ENCODE measurements at regions not wholly inside any gene's neighbourhood (a gene's known extent, or its start where the extent isn't known, plus 50 kb on each side); places are given as distances from the start of the nearest gene placed in this dataset.

DNA sequence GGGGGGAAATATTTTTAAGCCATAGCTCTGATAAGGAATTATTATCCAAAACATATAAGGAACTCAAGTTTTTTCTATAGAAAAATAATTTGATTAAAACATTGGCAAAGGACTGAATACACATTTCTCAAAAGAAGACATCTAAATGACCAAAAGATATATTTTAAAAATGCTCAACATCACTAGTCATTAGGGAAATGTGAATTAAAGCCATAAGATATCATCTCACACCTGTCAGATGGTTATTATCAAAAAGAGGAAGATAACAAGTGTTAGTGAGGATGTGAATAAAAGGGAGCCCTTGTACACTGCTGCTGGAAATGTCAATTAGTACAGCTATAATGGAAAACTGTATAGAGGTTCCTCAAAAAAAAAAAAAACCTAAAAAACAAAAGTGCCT lies 425.0 kb downstream of the DYNC2H1 start (continued):
- no peak for TF ChIP-seq SUPT20H (IDR thresholded peaks at IDR 0.05; ENCODE audit: borderline replicate concordance, control insufficient read depth, low read depth, low read length)
- TF ChIP-seq ZNF24 (IDR thresholded peaks at IDR 0.05) = no peak
- TF ChIP-seq, protein P1, sequence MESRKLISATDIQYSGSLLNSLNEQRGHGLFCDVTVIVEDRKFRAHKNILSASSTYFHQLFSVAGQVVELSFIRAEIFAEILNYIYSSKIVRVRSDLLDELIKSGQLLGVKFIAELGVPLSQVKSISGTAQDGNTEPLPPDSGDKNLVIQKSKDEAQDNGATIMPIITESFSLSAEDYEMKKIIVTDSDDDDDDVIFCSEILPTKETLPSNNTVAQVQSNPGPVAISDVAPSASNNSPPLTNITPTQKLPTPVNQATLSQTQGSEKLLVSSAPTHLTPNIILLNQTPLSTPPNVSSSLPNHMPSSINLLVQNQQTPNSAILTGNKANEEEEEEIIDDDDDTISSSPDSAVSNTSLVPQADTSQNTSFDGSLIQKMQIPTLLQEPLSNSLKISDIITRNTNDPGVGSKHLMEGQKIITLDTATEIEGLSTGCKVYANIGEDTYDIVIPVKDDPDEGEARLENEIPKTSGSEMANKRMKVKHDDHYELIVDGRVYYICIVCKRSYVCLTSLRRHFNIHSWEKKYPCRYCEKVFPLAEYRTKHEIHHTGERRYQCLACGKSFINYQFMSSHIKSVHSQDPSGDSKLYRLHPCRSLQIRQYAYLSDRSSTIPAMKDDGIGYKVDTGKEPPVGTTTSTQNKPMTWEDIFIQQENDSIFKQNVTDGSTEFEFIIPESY (IDR thresholded peaks at IDR 0.05) = no peak
- TF ChIP-seq CHD1 (IDR thresholded peaks at IDR 0.05; ENCODE audit: low read depth, low read length) = no peak

DNA sequence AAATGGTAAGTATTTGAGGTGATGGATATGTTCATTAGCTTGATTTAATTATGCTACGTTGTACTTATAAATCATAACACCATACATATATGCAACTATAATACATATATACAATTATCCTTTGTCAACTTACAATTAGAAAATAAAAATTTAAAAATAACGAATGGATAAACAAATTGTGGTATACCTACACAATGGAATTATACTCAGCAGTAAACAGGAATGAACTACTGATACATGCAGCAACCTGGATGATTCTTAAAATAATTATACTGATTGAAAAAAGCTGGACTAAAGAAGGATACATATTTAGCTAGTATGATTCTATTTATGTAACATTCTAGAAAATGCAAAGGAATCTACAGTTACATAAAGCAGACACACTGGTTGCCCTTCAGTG lies 425.7 kb downstream of the DYNC2H1 start:
- ChIA-PET SMC1A (ENCODE audit: uncharacterized antibody, unreplicated experiment) (interaction anchor here (0.9 to 2.1 kb wide), 2 partner anchors 11 to 210 kb away, joined by 3 to 6 read pairs; no protein-coding TSS in a partner anchor), RAD21 (ENCODE audit: unreplicated experiment) (no interaction called here), CTCF (interaction anchor here (1.0 to 1.5 kb wide), 4 partner anchors 11 to 210 kb away, joined by 4 to 5 read pairs (median 4); no protein-coding TSS in a partner anchor), POLR2A (no interaction called here)
- no TSS peak for BruUV-seq (replicated peaks)
- H3K4me2 ChIP-seq (ENCODE audit: control insufficient read depth, insufficient read depth) = no peak overlapping the region
- intact Hi-C loops (cut with micrococcal nuclease; ENCODE audit: unreplicated experiment) = no loop called here
- in situ Hi-C loops (cut with MboI) = no loop called here
- no peak overlapping the region for H3K4me3 ChIP-seq
- no peak overlapping the region for H3K9ac ChIP-seq (ENCODE audit: control insufficient read depth, insufficient read depth, low read length)
- H3K36me3 ChIP-seq (ENCODE audit: control insufficient read depth in 2 of 2, insufficient read depth in 2 of 2, low read length in 1 of 2) = no peaks in the 10 kb centered on the region
- H3K27ac ChIP-seq (ENCODE audit: control insufficient read depth, insufficient read depth) = no peak overlapping the region
- no peaks in the 10 kb centered on the region for H3K79me2 ChIP-seq (ENCODE audit: control insufficient read depth, insufficient read depth, low read length)
- no peaks in the 10 kb centered on the region for H3K4me1 ChIP-seq (ENCODE audit: control insufficient read depth, insufficient read depth, low read length)
- DNase-seq (ENCODE audit: low read depth, low spot score) (no peak), ATAC-seq (no peak), FAIRE-seq (no peak)
- H4K20me1 ChIP-seq (ENCODE audit: control insufficient read depth, insufficient read depth) = no peaks in the 10 kb centered on the region
- H3K9me3 ChIP-seq (replicated peaks; ENCODE audit: control insufficient read depth, insufficient read depth, low read length) = no peaks in the 10 kb centered on the region
- H2AFZ ChIP-seq (ENCODE audit: control insufficient read depth, low read depth, low read length) = no peak overlapping the region
- WGBS (ENCODE audit: insufficient coverage, insufficient replicate concordance, low lambda C conversion rate, missing lambda C conversion rate) = 0% methylated on average over 2 of the region's 2 CpGs
- H3K27me3 ChIP-seq (replicated peaks in 1 of 2; ENCODE audit: control insufficient read depth in 2 of 2, insufficient read depth in 2 of 2, low read length in 1 of 2) = no peaks in the 10 kb centered on the region
- TF ChIP-seq CBX5 (IDR thresholded peaks at IDR 0.05; ENCODE audit: low read depth) (no peak), NFIC (IDR thresholded peaks at IDR 0.05; ENCODE audit: low read depth, low read length) (no peak), SIN3A (IDR thresholded peaks at IDR 0.05; ENCODE audit: low read depth, low read length) (no peak), EZH2 (IDR thresholded peaks at IDR 0.05; ENCODE audit: borderline replicate concordance, control insufficient read depth, low read depth, low read length) (no peak), YBX1 (IDR thresholded peaks at IDR 0.05) (no peak), TARDBP (IDR thresholded peaks at IDR 0.05; ENCODE audit: borderline replicate concordance) (no peak), SIX5 (IDR thresholded peaks at IDR 0.05; ENCODE audit: low read depth, low read length, severe bottlenecking) (no peak), NRF1 (conservative IDR thresholded peaks at IDR 0.05; ENCODE audit: low read depth, low read length) (no peak), PAX5 (IDR thresholded peaks at IDR 0.05; ENCODE audit: borderline replicate concordance, low read depth, low read length) (no peak), JUND (IDR thresholded peaks at IDR 0.05; ENCODE audit: low read depth, low read length) (no peak)
- TF ChIP-seq, protein P2, sequence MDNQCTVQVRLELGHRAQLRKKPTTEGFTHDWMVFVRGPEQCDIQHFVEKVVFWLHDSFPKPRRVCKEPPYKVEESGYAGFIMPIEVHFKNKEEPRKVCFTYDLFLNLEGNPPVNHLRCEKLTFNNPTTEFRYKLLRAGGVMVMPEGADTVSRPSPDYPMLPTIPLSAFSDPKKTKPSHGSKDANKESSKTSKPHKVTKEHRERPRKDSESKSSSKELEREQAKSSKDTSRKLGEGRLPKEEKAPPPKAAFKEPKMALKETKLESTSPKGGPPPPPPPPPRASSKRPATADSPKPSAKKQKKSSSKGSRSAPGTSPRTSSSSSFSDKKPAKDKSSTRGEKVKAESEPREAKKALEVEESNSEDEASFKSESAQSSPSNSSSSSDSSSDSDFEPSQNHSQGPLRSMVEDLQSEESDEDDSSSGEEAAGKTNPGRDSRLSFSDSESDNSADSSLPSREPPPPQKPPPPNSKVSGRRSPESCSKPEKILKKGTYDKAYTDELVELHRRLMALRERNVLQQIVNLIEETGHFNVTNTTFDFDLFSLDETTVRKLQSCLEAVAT (IDR thresholded peaks at IDR 0.05) = no peak
- TF ChIP-seq, protein P3, sequence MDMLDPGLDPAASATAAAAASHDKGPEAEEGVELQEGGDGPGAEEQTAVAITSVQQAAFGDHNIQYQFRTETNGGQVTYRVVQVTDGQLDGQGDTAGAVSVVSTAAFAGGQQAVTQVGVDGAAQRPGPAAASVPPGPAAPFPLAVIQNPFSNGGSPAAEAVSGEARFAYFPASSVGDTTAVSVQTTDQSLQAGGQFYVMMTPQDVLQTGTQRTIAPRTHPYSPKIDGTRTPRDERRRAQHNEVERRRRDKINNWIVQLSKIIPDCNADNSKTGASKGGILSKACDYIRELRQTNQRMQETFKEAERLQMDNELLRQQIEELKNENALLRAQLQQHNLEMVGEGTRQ (IDR thresholded peaks at IDR 0.05; ENCODE audit: borderline replicate concordance, low read depth, low read length) = no peak
- TF ChIP-seq, protein P4, sequence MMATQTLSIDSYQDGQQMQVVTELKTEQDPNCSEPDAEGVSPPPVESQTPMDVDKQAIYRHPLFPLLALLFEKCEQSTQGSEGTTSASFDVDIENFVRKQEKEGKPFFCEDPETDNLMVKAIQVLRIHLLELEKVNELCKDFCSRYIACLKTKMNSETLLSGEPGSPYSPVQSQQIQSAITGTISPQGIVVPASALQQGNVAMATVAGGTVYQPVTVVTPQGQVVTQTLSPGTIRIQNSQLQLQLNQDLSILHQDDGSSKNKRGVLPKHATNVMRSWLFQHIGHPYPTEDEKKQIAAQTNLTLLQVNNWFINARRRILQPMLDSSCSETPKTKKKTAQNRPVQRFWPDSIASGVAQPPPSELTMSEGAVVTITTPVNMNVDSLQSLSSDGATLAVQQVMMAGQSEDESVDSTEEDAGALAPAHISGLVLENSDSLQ (IDR thresholded peaks at IDR 0.05) = no peak
- TF ChIP-seq, protein P5, sequence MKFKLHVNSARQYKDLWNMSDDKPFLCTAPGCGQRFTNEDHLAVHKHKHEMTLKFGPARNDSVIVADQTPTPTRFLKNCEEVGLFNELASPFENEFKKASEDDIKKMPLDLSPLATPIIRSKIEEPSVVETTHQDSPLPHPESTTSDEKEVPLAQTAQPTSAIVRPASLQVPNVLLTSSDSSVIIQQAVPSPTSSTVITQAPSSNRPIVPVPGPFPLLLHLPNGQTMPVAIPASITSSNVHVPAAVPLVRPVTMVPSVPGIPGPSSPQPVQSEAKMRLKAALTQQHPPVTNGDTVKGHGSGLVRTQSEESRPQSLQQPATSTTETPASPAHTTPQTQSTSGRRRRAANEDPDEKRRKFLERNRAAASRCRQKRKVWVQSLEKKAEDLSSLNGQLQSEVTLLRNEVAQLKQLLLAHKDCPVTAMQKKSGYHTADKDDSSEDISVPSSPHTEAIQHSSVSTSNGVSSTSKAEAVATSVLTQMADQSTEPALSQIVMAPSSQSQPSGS (IDR thresholded peaks at IDR 0.05; ENCODE audit: low read length) = no peak

Measured in GM12878 (cell line).